GM23338 (cell line): ENCODE measurements at regions not wholly inside any gene's neighbourhood (a gene's known extent, or its start where the extent isn't known, plus 50 kb on each side); places are given as distances from the start of the nearest gene placed in this dataset.

Experiments used
- ATAC-seq: fragments of 200-7000 bp; cut with Tn5 transposase; 3 replicates; pipeline ENCODE4 v1.9.1; 2020
- DNase-seq: peaks from one replicate; pipeline ENCODE4 v3.0.0-alpha.2; 2015; ENCODE audit warnings: low spot score
- H2AFZ ChIP-seq: fragments of 200-600 bp; sonication (generic); 2 replicates; pipeline ENCODE4 v1.8.0; 2016; ENCODE audit warnings: antibody characterized with exemption, mild to moderate bottlenecking, moderate library complexity
- H3F3A ChIP-seq: fragments of 200-600 bp; sonication (generic); replicated peaks from 2 replicates; pipeline ENCODE4 v1.8.0; 2017; ENCODE audit warnings: antibody characterized with exemption, mixed run types, low read depth
- H3K27ac ChIP-seq: fragments of 200-600 bp; sonication (generic); 2 replicates; pipeline ENCODE4 v1.6.1; 2016; ENCODE audit warnings: low read depth
- H3K27me3 ChIP-seq: fragments of 200-600 bp; sonication (generic); 2 replicates; pipeline ENCODE4 v1.8.0; 2016; ENCODE audit warnings: mild to moderate bottlenecking, mixed run types, moderate library complexity; ENCODE audit not compliant: insufficient read depth
- H3K36me3 ChIP-seq: fragments of 200-600 bp; sonication (generic); 2 replicates; pipeline ENCODE4 v1.8.0; 2016; ENCODE audit warnings: mild to moderate bottlenecking; ENCODE audit not compliant: insufficient read depth
- H3K4me1 ChIP-seq: fragments of 200-600 bp; sonication (generic); 2 replicates; pipeline ENCODE4 v1.8.0; 2016; ENCODE audit warnings: mild to moderate bottlenecking, moderate library complexity; ENCODE audit not compliant: insufficient read depth
- H3K4me2 ChIP-seq: fragments of 200-600 bp; sonication (generic); 2 replicates; pipeline ENCODE4 v1.7.1; 2017; ENCODE audit warnings: mixed run types
- H3K4me3 ChIP-seq: fragments of 200-600 bp; sonication (generic); 2 replicates; pipeline ENCODE4 v1.6.1; 2016; ENCODE audit warnings: mixed run types
- H3K79me2 ChIP-seq: fragments of 200-600 bp; sonication (generic); replicated peaks from 2 replicates; pipeline ENCODE4 v1.8.0; 2017; ENCODE audit warnings: mild to moderate bottlenecking; ENCODE audit not compliant: insufficient read depth
- H3K9me2 ChIP-seq: fragments of 200-600 bp; sonication (generic); 2 replicates; pipeline ENCODE4 v1.8.0; 2017; ENCODE audit not compliant: insufficient read depth
- H4K20me1 ChIP-seq: fragments of 200-600 bp; sonication (generic); replicated peaks from 2 replicates; pipeline ENCODE4 v1.8.0; 2017; ENCODE audit warnings: mild to moderate bottlenecking; ENCODE audit not compliant: insufficient read depth
- H3K27ac Mint-ChIP-seq: 2 replicates; pipeline ENCODE4 v1.8.0; 2020; ENCODE audit warnings: inconsistent platforms, mild to moderate bottlenecking, moderate library complexity, mixed read lengths
- H3K27me3 Mint-ChIP-seq: 3 replicates; pipeline ENCODE4 v1.8.0; 2022; ENCODE audit warnings: low read depth, mild to moderate bottlenecking, moderate library complexity, mixed read lengths, inconsistent platforms; ENCODE audit not compliant: insufficient read depth, poor library complexity
- H3K36me3 Mint-ChIP-seq: 3 replicates; pipeline ENCODE4 v1.8.0; 2021; ENCODE audit warnings: low read depth, mild to moderate bottlenecking, inconsistent platforms, moderate library complexity, mixed read lengths
- H3K4me1 Mint-ChIP-seq: 3 replicates; pipeline ENCODE4 v1.8.0; 2020; ENCODE audit warnings: mild to moderate bottlenecking, inconsistent platforms, mixed read lengths
- H3K4me3 Mint-ChIP-seq: 3 replicates; pipeline ENCODE4 v1.8.0; 2021; ENCODE audit warnings: moderate library complexity, mild to moderate bottlenecking, inconsistent platforms, mixed read lengths
- H3K9me3 Mint-ChIP-seq: 3 replicates; pipeline ENCODE4 v1.8.0; 2020; ENCODE audit warnings: moderate library complexity, mild to moderate bottlenecking, inconsistent platforms, mixed read lengths
- CREB1 ChIP-seq: fragments of 250-450 bp; sonication (Bioruptor Pico); IDR thresholded peaks from 2 replicates; pipeline ENCODE4 v1.5.0; 2020; ENCODE audit warnings: low read depth, mild to moderate bottlenecking, moderate library complexity
- CTCF ChIP-seq, 2 experiments: fragments of 200-600 bp in 1 of 2; sonication (generic) in 1 of 2; conservative IDR thresholded peaks; 2 replicates each; pipeline versions ENCODE4 v1.5.1 to v1.6.1; 2016 to 2017; ENCODE audit warnings: antibody characterized with exemption in 2 of 2, low read depth in 2 of 2, mild to moderate bottlenecking in 2 of 2, moderate library complexity in 1 of 2
- ETS1 ChIP-seq: IDR thresholded peaks from 2 replicates; pipeline ENCODE4 v1.6.1; 2016; ENCODE audit warnings: antibody characterized with exemption
- EZH2 ChIP-seq: fragments of 200-600 bp; sonication (generic); IDR thresholded peaks from one replicate; pipeline ENCODE4 v1.8.0; 2017; ENCODE audit warnings: antibody characterized with exemption, mild to moderate bottlenecking, low read depth; ENCODE audit not compliant: unreplicated experiment
- EZH2phosphoT487 ChIP-seq: fragments of 200-600 bp; sonication (generic); IDR thresholded peaks from one replicate; pipeline ENCODE4 v1.8.1; 2018; ENCODE audit warnings: antibody characterized with exemption; ENCODE audit not compliant: unreplicated experiment
- JUNB ChIP-seq: IDR thresholded peaks from one replicate; pipeline ENCODE4 v1.6.1; 2016; ENCODE audit warnings: antibody characterized with exemption; ENCODE audit not compliant: unreplicated experiment
- NANOG ChIP-seq: IDR thresholded peaks from 2 replicates; pipeline ENCODE4 v1.6.1; 2016; ENCODE audit warnings: antibody characterized with exemption, borderline replicate concordance
- POLR2AphosphoS5 ChIP-seq: IDR thresholded peaks from 2 replicates; pipeline ENCODE4 v1.6.1; 2016; ENCODE audit warnings: antibody characterized with exemption, low read depth
- STAT1 ChIP-seq: IDR thresholded peaks from one replicate; pipeline ENCODE4 v1.6.1; 2016; ENCODE audit warnings: antibody characterized with exemption; ENCODE audit not compliant: unreplicated experiment
- ZNF114 ChIP-seq: fragments of 250-450 bp; sonication (Bioruptor Pico); IDR thresholded peaks from 2 replicates; pipeline ENCODE4 v1.5.0; 2020; ENCODE audit warnings: mild to moderate bottlenecking, moderate library complexity
- ZNF331 ChIP-seq: fragments of 250-450 bp; sonication (Bioruptor Pico); IDR thresholded peaks from 2 replicates; pipeline ENCODE4 v1.5.0; 2020; ENCODE audit warnings: low read depth, mild to moderate bottlenecking, moderate library complexity
- TF ChIP-seq, protein P1 (sequence below): fragments of 250-450 bp; sonication (Bioruptor Pico); IDR thresholded peaks from 2 replicates; pipeline ENCODE4 v1.5.0; 2020; ENCODE audit warnings: mild to moderate bottlenecking, moderate library complexity
- TF ChIP-seq, protein P2 (sequence below): IDR thresholded peaks from one replicate; pipeline ENCODE4 v1.6.1; 2018; ENCODE audit warnings: antibody characterized with exemption; ENCODE audit not compliant: unreplicated experiment

DNA sequence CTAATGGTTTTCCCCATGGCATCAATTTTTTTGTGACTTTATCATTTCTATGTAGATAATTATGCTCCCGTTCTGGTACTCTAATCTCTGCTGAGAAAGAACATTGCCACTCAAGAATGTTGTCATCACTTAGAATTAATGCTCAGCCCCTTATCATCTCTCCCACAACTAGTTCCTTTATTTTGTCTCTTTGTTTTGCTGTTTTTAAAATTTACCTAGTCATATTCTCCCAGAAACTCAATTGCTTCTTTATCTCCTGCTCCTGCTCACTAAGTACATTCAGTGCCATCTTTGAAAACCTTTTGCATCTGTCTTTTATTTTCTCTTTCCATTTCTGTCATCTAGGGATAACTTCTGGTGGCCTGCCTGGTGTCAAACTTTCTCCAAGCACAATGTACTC is 324.9 kb upstream of the MTPN start:
- Mint-ChIP-seq H3K4me1 (no peaks in the 10 kb centered on the region), H3K36me3 (no peaks in the 10 kb centered on the region), H3K27ac (no peak overlapping the region), H3K9me3 (peaks cover 4% of the 10 kb centered on the region; the same call in 2 of the 3 replicates), H3K4me3 (no peak overlapping the region), H3K27me3 (peaks cover 2% of the 10 kb centered on the region)
- TF ChIP-seq JUNB (no peak), ETS1 (no peak), EZH2 (no peak), CREB1 (CRISPR knock-in tag) (no peak), POLR2AphosphoS5 (no peak), ZNF114 (CRISPR knock-in tag) (no peak), NANOG (no peak), ZNF331 (no peak), EZH2phosphoT487 (no peak), CTCF (conservative IDR thresholded peaks at IDR 0.05; ENCODE audit: low read depth in 2 of 2) (no peak), STAT1 (no peak)
- TF ChIP-seq, protein P1, sequence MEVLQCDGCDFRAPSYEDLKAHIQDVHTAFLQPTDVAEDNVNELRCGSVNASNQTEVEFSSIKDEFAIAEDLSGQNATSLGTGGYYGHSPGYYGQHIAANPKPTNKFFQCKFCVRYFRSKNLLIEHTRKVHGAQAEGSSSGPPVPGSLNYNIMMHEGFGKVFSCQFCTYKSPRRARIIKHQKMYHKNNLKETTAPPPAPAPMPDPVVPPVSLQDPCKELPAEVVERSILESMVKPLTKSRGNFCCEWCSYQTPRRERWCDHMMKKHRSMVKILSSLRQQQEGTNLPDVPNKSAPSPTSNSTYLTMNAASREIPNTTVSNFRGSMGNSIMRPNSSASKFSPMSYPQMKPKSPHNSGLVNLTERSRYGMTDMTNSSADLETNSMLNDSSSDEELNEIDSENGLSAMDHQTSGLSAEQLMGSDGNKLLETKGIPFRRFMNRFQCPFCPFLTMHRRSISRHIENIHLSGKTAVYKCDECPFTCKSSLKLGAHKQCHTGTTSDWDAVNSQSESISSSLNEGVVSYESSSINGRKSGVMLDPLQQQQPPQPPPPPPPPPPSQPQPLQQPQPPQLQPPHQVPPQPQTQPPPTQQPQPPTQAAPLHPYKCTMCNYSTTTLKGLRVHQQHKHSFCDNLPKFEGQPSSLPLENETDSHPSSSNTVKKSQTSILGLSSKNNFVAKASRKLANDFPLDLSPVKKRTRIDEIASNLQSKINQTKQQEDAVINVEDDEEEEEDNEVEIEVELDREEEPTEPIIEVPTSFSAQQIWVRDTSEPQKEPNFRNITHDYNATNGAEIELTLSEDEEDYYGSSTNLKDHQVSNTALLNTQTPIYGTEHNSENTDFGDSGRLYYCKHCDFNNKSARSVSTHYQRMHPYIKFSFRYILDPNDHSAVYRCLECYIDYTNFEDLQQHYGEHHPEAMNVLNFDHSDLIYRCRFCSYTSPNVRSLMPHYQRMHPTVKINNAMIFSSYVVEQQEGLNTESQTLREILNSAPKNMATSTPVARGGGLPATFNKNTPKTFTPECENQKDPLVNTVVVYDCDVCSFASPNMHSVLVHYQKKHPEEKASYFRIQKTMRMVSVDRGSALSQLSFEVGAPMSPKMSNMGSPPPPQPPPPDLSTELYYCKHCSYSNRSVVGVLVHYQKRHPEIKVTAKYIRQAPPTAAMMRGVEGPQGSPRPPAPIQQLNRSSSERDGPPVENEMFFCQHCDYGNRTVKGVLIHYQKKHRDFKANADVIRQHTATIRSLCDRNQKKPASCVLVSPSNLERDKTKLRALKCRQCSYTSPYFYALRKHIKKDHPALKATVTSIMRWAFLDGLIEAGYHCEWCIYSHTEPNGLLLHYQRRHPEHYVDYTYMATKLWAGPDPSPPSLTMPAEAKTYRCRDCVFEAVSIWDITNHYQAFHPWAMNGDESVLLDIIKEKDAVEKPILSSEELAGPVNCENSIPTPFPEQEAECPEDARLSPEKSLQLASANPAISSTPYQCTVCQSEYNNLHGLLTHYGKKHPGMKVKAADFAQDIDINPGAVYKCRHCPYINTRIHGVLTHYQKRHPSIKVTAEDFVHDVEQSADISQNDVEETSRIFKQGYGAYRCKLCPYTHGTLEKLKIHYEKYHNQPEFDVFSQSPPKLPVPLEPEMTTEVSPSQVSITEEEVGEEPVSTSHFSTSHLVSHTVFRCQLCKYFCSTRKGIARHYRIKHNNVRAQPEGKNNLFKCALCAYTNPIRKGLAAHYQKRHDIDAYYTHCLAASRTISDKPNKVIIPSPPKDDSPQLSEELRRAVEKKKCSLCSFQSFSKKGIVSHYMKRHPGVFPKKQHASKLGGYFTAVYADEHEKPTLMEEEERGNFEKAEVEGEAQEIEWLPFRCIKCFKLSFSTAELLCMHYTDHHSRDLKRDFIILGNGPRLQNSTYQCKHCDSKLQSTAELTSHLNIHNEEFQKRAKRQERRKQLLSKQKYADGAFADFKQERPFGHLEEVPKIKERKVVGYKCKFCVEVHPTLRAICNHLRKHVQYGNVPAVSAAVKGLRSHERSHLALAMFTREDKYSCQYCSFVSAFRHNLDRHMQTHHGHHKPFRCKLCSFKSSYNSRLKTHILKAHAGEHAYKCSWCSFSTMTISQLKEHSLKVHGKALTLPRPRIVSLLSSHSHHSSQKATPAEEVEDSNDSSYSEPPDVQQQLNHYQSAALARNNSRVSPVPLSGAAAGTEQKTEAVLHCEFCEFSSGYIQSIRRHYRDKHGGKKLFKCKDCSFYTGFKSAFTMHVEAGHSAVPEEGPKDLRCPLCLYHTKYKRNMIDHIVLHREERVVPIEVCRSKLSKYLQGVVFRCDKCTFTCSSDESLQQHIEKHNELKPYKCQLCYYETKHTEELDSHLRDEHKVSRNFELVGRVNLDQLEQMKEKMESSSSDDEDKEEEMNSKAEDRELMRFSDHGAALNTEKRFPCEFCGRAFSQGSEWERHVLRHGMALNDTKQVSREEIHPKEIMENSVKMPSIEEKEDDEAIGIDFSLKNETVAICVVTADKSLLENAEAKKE (CRISPR knock-in tag): no peak
- TF ChIP-seq, protein P2, sequence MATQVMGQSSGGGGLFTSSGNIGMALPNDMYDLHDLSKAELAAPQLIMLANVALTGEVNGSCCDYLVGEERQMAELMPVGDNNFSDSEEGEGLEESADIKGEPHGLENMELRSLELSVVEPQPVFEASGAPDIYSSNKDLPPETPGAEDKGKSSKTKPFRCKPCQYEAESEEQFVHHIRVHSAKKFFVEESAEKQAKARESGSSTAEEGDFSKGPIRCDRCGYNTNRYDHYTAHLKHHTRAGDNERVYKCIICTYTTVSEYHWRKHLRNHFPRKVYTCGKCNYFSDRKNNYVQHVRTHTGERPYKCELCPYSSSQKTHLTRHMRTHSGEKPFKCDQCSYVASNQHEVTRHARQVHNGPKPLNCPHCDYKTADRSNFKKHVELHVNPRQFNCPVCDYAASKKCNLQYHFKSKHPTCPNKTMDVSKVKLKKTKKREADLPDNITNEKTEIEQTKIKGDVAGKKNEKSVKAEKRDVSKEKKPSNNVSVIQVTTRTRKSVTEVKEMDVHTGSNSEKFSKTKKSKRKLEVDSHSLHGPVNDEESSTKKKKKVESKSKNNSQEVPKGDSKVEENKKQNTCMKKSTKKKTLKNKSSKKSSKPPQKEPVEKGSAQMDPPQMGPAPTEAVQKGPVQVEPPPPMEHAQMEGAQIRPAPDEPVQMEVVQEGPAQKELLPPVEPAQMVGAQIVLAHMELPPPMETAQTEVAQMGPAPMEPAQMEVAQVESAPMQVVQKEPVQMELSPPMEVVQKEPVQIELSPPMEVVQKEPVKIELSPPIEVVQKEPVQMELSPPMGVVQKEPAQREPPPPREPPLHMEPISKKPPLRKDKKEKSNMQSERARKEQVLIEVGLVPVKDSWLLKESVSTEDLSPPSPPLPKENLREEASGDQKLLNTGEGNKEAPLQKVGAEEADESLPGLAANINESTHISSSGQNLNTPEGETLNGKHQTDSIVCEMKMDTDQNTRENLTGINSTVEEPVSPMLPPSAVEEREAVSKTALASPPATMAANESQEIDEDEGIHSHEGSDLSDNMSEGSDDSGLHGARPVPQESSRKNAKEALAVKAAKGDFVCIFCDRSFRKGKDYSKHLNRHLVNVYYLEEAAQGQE: no peak
- ATAC-seq: no peak
- Histone ChIP-seq H3K27ac (no peak overlapping the region), H3K79me2 (no peaks in the 10 kb centered on the region), H3K4me1 (no peaks in the 10 kb centered on the region), H3K9me2 (no peaks in the 10 kb centered on the region), H3K4me2 (no peak overlapping the region), H3F3A (no peaks in the 10 kb centered on the region), H4K20me1 (no peaks in the 10 kb centered on the region), H3K36me3 (no peaks in the 10 kb centered on the region), H2AFZ (no peak overlapping the region), H3K4me3 (no peak overlapping the region), H3K27me3 (no peaks in the 10 kb centered on the region)
- no peak for DNase-seq
